Ishikawa (cell line): ENCODE measurements at regions not wholly inside any gene's neighbourhood (a gene's known extent, or its start where the extent isn't known, plus 50 kb on each side); places are given as distances from the start of the nearest gene placed in this dataset.
A peak's percentile ranks its signal among the peaks of the same experiment; 100 is the strongest.

Source experiments
- CEBPB ChIP-seq: IDR thresholded peaks from 2 replicates; pipeline ENCODE4 v1.6.1; 2012
- CREB1 ChIP-seq: IDR thresholded peaks from 2 replicates; pipeline ENCODE4 v1.6.1; 2012; ENCODE audit warnings: low read depth
- EGR1 ChIP-seq: IDR thresholded peaks from 2 replicates; pipeline ENCODE4 v1.6.1; 2012
- EP300 ChIP-seq: IDR thresholded peaks from 2 replicates; pipeline ENCODE4 v1.6.1; 2012; ENCODE audit warnings: borderline replicate concordance
- FOXM1 ChIP-seq: IDR thresholded peaks from 2 replicates; pipeline ENCODE4 v1.6.1; 2012; ENCODE audit warnings: low read depth, borderline replicate concordance
- MAX ChIP-seq: IDR thresholded peaks from 2 replicates; pipeline ENCODE4 v1.6.1; 2012
- NFIC ChIP-seq: IDR thresholded peaks from 2 replicates; pipeline ENCODE4 v1.6.1; 2012
- RAD21 ChIP-seq: IDR thresholded peaks from 2 replicates; pipeline ENCODE4 v1.6.1; 2012; ENCODE audit warnings: low read depth
- REST ChIP-seq: IDR thresholded peaks from 2 replicates; pipeline ENCODE4 v1.6.1; 2012; ENCODE audit warnings: low read depth, mild to moderate bottlenecking
- TAF1 ChIP-seq: IDR thresholded peaks from 2 replicates; pipeline ENCODE4 v1.6.1; 2012; ENCODE audit warnings: low read depth, mild to moderate bottlenecking
- TCF12 ChIP-seq: IDR thresholded peaks from 2 replicates; pipeline ENCODE4 v1.6.1; 2012; ENCODE audit warnings: low read depth
- TEAD4 ChIP-seq: IDR thresholded peaks from 2 replicates; pipeline ENCODE4 v1.6.1; 2012
- USF1 ChIP-seq: IDR thresholded peaks from 2 replicates; pipeline ENCODE4 v1.6.1; 2012
- YY1 ChIP-seq: IDR thresholded peaks from 2 replicates; pipeline ENCODE4 v1.6.1; 2012; ENCODE audit warnings: low read depth
- ZBTB7A ChIP-seq: IDR thresholded peaks from 2 replicates; pipeline ENCODE4 v1.6.1; 2012; ENCODE audit warnings: low read depth

- TF ChIP-seq TEAD4 (no peak), CREB1 (no peak), USF1 (no peak), CEBPB (no peak), ZBTB7A (no peak), TAF1 (no peak), NFIC (no peak), FOXM1 (no peak), MAX (no peak), RAD21 (no peak), EGR1 (no peak), REST (no peak), EP300 (no peak), TCF12 (no peak), YY1 (no peak)
Measured at GRCh38 chr1:224486801-224487583, 52.4 kb upstream of the WDR26 start.

- TF ChIP-seq TEAD4 (no peak), MAX (0 out of 2 replicates have a peak, but pooled peaks have one; percentile 32)
Measured at GRCh38 chr1:224488806-224489499, 54.4 kb upstream of the WDR26 start.

GRCh38 chr1:224489534-224490365 is 55.2 kb upstream of the WDR26 start:
- TF ChIP-seq YY1, result no peak
- no peak for TF ChIP-seq MAX
- no peak for TF ChIP-seq NFIC
- no peak for TF ChIP-seq CREB1
- TF ChIP-seq TAF1, result no peak
- no peak for TF ChIP-seq TEAD4
- no peak for TF ChIP-seq EGR1
- no peak for TF ChIP-seq RAD21
- no peak for TF ChIP-seq ZBTB7A

GRCh38 chr1:224490549-224491537 is 56.2 kb upstream of the WDR26 start:
- TF ChIP-seq TEAD4 (no peak), TAF1 (no peak), CEBPB (no peak), REST (no peak), NFIC (no peak), RAD21 (no peak), YY1 (no peak), CREB1 (no peak), EP300 (no peak), EGR1 (no peak)

- TF ChIP-seq YY1 (no peak), RAD21 (no peak), REST (no peak), TAF1 (no peak), FOXM1 (no peak), NFIC (no peak), TEAD4 (no peak), EP300 (no peak), CREB1 (no peak), USF1 (no peak), ZBTB7A (no peak), CEBPB (no peak), EGR1 (no peak), TCF12 (no peak), MAX (no peak)
Measured at GRCh38 chr1:224492015-224492414, 57.4 kb upstream of the WDR26 start.
